NT2/D1 (cell line): ENCODE measurements at regions not wholly inside any gene's neighbourhood (a gene's known extent, or its start where the extent isn't known, plus 50 kb on each side); places are given as distances from the start of the nearest gene placed in this dataset.

Source experiments
- DNase-seq: peaks from one replicate; pipeline ENCODE4 v3.0.0-alpha.2; 2011; ENCODE audit warnings: low read depth, low spot score
- H3K27me3 ChIP-seq: 2 replicates; pipeline ENCODE4 v1.6.0; 2011; ENCODE audit warnings: mild to moderate bottlenecking; ENCODE audit not compliant: insufficient read length, insufficient read depth
- H3K36me3 ChIP-seq: 2 replicates; pipeline ENCODE4 v1.6.1; 2011; ENCODE audit warnings: mild to moderate bottlenecking, low read length, mixed read lengths; ENCODE audit not compliant: insufficient read depth, insufficient read length
- H3K4me1 ChIP-seq: 2 replicates; pipeline ENCODE4 v1.5.1; 2011; ENCODE audit not compliant: insufficient read depth, insufficient read length
- H3K4me3 ChIP-seq: 2 replicates; pipeline ENCODE4 v1.5.1; 2011; ENCODE audit warnings: low read depth; ENCODE audit not compliant: insufficient read length
- H3K9ac ChIP-seq: 2 replicates; pipeline ENCODE4 v1.6.0; 2011; ENCODE audit warnings: low read depth; ENCODE audit not compliant: insufficient read length
- H3K9me3 ChIP-seq: 2 replicates; pipeline ENCODE4 v1.5.1; 2011; ENCODE audit warnings: mild to moderate bottlenecking, low read length; ENCODE audit not compliant: insufficient read depth
- SUZ12 ChIP-seq: IDR thresholded peaks from 2 replicates; pipeline ENCODE4 v1.6.1; 2011; ENCODE audit not compliant: insufficient read length, insufficient read depth; ENCODE audit errors: extremely low read depth
- YY1 ChIP-seq: IDR thresholded peaks from 2 replicates; pipeline ENCODE4 v1.6.1; 2011; ENCODE audit not compliant: insufficient read length, insufficient read depth
- ZNF274 ChIP-seq: IDR thresholded peaks from 2 replicates; pipeline ENCODE4 v1.6.1; 2011; ENCODE audit warnings: mild to moderate bottlenecking, low read depth, low read length

DNA sequence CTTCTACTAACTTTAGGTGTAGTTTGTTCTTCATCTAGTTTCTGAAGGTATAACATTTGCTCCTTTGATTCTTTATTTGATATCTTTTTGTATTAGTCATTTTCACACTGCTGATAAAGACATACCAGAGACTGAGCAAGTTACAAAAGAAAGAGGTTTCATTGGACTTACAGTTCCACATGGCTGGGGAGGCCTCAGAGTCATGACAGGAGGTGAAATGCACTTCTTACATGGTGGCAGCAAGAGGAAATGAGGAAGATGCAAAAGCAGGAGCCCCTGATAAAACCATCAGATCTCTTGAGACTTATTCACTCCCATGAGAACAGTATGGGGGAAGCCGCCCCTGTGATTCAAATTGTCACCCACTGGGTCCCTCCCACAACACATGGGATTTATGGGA lies 544.4 kb upstream of the DSEL start:
- Histone ChIP-seq H3K9me3 (no peaks in the 10 kb centered on the region), H3K9ac (no peak overlapping the region), H3K36me3 (no peaks in the 10 kb centered on the region), H3K27me3 (no peaks in the 10 kb centered on the region), H3K4me3 (no peak overlapping the region), H3K4me1 (no peaks in the 10 kb centered on the region)
- no peak for DNase-seq
- TF ChIP-seq YY1 (no peak), SUZ12 (no peak), ZNF274 (no peak)

DNA sequence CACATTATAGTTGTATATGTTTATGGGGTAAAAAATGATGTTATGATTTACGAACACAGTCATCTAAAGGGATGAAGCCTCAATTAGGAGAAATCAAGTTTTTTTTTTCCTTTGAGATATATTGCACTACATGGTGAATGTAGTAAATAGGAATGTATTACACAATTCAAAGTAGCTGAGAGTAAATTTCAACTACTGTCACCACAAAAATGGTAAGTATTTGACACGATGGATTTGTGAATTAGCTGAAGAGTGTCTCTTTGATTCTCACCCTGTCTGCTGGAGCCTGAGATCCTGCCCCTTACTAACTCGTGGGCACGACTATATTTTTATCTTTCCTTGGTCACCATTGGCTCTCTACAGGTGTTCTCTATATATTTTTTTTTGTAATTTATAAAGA lies 540.4 kb upstream of the DSEL start:
- H3K4me3 ChIP-seq, result no peak overlapping the region
- no peaks in the 10 kb centered on the region for H3K36me3 ChIP-seq
- DNase-seq, result no peak
- H3K9ac ChIP-seq, result no peak overlapping the region
- no peaks in the 10 kb centered on the region for H3K27me3 ChIP-seq
- no peaks in the 10 kb centered on the region for H3K4me1 ChIP-seq
- TF ChIP-seq ZNF274 (no peak), SUZ12 (no peak), YY1 (no peak)
- H3K9me3 ChIP-seq, result no peaks in the 10 kb centered on the region

DNA sequence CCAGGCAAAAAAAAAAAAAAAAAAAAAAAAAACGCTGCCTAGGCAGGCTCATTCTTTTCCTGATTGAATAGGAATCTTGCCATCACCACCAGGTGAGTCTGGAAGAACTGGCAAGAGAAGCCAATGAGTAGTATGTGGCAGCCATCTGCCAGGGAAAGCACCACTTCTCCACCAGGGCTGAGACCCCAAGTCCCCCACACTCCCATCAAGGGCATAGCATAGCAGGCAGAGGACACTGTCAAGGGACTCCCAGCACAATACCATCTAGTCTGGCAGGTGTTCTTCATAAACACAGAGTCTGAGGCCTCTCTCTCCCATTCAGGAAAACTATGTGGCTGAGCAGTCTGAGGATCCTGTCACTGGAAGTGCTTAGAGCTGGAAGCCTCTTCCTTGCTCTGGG lies 538.1 kb upstream of the DSEL start:
- H3K4me1 ChIP-seq, result no peaks in the 10 kb centered on the region
- no peak for TF ChIP-seq SUZ12
- no peak for TF ChIP-seq YY1
- TF ChIP-seq ZNF274, result no peak

DNA sequence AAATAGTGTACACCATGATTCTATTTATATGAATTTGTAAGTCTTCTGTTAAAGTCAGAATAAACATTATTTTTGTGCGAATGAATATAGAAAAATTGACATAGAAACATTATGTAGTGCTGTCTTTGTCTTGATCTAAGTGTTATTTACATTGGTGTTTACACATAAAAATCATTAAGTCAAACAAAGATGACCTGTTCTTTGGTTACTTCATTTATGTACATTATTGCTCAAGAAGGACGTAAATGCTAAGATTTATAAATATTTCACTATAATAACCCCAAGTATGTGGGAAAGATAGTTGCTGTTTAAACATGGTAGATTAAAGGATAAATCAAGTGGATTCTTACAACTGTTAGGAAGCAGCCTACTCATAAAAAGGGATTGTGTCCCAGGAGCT lies 536.8 kb upstream of the DSEL start:
- DNase-seq, result no peak
- no peaks in the 10 kb centered on the region for H3K27me3 ChIP-seq
- H3K4me1 ChIP-seq, result no peaks in the 10 kb centered on the region
- TF ChIP-seq SUZ12, result no peak
- no peak for TF ChIP-seq YY1
- no peak for TF ChIP-seq ZNF274
- H3K4me3 ChIP-seq, result no peak overlapping the region
- no peak overlapping the region for H3K9ac ChIP-seq
- H3K36me3 ChIP-seq, result no peaks in the 10 kb centered on the region
- H3K9me3 ChIP-seq, result no peaks in the 10 kb centered on the region

More for the DNA sequence above, 538.1 kb upstream of the DSEL start:
- Histone ChIP-seq H3K9ac (no peak overlapping the region), H3K27me3 (no peaks in the 10 kb centered on the region), H3K36me3 (no peaks in the 10 kb centered on the region), H3K9me3 (no peaks in the 10 kb centered on the region), H3K4me3 (no peak overlapping the region)
- DNase-seq, result no peak

DNA sequence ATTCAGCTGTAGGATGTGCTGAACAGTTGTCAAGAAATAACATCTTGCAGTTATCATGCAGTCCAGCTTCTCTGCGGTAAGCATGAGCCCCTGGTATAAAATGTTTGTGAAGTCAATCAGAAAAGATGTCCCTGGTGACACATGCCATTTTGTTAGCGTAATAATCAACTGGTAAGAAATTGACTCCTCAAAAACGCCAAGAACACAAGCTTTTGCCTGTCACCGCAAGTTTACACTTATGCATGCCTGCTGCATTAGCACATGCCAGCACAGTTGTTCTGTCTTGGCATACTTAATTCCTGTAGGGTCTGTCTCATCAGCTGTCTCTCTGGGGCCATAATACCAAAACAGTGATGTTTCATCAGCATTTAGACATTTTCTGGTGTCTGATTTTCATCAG lies 524.8 kb upstream of the DSEL start:
- no peak for TF ChIP-seq ZNF274
- TF ChIP-seq YY1, result no peak
- H3K9me3 ChIP-seq, result no peaks in the 10 kb centered on the region

DNA sequence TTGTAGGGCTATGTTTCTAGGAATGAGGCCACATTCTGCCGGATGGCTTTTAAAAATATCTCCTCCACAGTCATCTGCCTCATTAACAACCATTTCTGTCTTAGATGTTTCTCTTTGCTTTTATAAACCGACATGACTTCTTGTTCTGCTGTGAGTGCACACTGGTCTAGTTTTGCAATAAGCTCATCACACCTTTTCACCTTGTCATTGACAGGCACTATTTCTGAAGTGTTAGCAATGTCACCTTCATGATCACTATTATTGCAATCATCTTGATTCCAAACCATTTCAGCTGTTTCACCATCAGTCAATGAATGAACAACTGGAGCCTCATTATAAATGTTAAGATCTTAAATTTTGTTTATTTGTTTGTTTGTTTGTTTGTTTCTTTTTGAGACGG lies 523.7 kb upstream of the DSEL start:
- no peaks in the 10 kb centered on the region for H3K4me1 ChIP-seq
- H3K27me3 ChIP-seq, result no peaks in the 10 kb centered on the region
- no peak overlapping the region for H3K9ac ChIP-seq
- no peak for DNase-seq
- no peaks in the 10 kb centered on the region for H3K36me3 ChIP-seq
- H3K4me3 ChIP-seq, result no peak overlapping the region
- H3K9me3 ChIP-seq, result no peaks in the 10 kb centered on the region
- TF ChIP-seq SUZ12 (no peak), ZNF274 (no peak), YY1 (no peak)

More for the DNA sequence above, 524.8 kb upstream of the DSEL start:
- Histone ChIP-seq H3K4me3 (no peak overlapping the region), H3K36me3 (no peaks in the 10 kb centered on the region), H3K9ac (no peak overlapping the region), H3K4me1 (no peaks in the 10 kb centered on the region), H3K27me3 (no peaks in the 10 kb centered on the region)
- no peak for DNase-seq

DNA sequence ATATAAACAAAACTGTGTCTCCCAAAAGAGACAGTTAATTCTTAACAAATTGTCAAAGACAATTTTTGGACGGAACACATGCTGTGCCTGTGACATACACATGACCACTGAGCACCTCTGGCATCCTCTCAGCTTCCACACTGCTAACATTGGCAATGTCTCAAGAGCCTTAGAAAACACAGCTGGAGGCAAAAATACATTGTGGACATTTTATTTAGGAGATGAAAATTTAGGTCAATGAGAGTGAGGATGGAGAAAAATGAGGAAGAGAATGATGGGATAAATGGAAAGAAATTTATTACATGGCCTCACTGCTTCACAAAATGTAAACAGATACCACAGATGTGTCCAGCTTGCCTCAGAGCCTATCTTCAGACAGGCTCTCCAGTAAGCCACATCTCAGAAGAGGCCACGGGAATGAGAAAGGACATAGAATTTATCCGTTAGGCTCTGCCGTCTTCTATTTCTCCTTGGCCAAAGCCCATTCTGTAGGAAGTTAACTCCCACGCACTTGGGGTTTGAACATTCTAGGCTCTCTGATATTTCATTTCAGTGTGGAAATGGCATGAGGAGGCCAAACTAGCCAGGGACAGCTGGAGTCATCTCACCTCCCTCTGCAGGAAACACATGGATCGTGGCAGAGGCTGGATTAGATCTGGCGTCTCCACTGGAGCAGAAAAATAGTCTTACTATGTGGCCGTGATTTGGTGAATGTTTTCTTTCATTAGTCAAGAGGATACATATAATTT lies 519.4 kb upstream of the DSEL start:
- Histone ChIP-seq H3K9ac (no peak overlapping the region), H3K36me3 (no peaks in the 10 kb centered on the region), H3K27me3 (no peaks in the 10 kb centered on the region), H3K9me3 (no peaks in the 10 kb centered on the region), H3K4me3 (no peak overlapping the region), H3K4me1 (no peaks in the 10 kb centered on the region)
- DNase-seq, result no peak
- TF ChIP-seq YY1 (no peak), SUZ12 (no peak), ZNF274 (no peak)

DNA sequence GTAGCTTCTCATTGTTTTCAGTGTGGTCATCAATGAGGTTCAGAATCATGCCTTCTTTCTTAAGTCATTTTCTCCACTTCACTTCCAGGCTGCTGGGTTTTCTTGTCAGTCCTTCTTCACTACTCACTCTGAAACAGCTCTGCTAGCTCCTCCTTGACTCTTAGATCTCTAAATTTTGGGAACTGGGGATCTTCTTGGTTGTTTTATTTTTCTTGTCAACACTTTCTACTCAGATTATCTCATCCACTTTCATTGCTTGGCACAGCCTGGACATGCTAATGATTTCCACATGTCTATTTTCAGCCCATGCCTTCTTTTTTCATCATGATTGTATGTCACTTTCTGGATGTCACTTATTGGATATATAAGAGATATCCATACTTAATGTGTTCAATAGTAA lies 517.8 kb upstream of the DSEL start:
- H3K9me3 ChIP-seq, result no peaks in the 10 kb centered on the region
- H3K9ac ChIP-seq, result no peak overlapping the region
- TF ChIP-seq SUZ12 (no peak), YY1 (no peak), ZNF274 (no peak)
- no peaks in the 10 kb centered on the region for H3K36me3 ChIP-seq
- no peaks in the 10 kb centered on the region for H3K27me3 ChIP-seq
- no peak for DNase-seq
- H3K4me1 ChIP-seq, result no peaks in the 10 kb centered on the region
- H3K4me3 ChIP-seq, result no peak overlapping the region
